OCI-LY1 (cell line): ENCODE measurements at regions not wholly inside any gene's neighbourhood (a gene's known extent, or its start where the extent isn't known, plus 50 kb on each side); places are given as distances from the start of the nearest gene placed in this dataset.

Source experiments
- H2AFZ ChIP-seq: fragments of 200-600 bp; sonication (generic), shearing (Covaris generic); 2 replicates; pipeline ENCODE4 v1.6.0; 2014; ENCODE audit warnings: antibody characterized with exemption, mild to moderate bottlenecking, low read length
- H3F3A ChIP-seq: fragments of 200-600 bp; sonication (generic), shearing (Covaris generic); 2 replicates; pipeline ENCODE4 v1.6.0; 2014; ENCODE audit warnings: mild to moderate bottlenecking, antibody characterized with exemption, low read length, moderate library complexity; ENCODE audit not compliant: insufficient read depth
- H3K27ac ChIP-seq: fragments of 200-600 bp; sonication (generic); 2 replicates; pipeline ENCODE4 v1.5.1; 2014; ENCODE audit warnings: low read length, mixed run types, mild to moderate bottlenecking, low read depth; ENCODE audit not compliant: poor library complexity, severe bottlenecking
- H3K27me3 ChIP-seq: fragments of 200-600 bp; sonication (generic); 2 replicates; pipeline ENCODE4 v1.6.0; 2014; ENCODE audit warnings: antibody characterized with exemption, mild to moderate bottlenecking, low read length, moderate library complexity; ENCODE audit not compliant: insufficient read depth
- H3K36me3 ChIP-seq: fragments of 200-600 bp; sonication (generic); 2 replicates; pipeline ENCODE4 v1.6.1; 2014; ENCODE audit warnings: mild to moderate bottlenecking, antibody characterized with exemption, low read length, moderate library complexity, mixed read lengths; ENCODE audit not compliant: insufficient read depth
- H3K4me1 ChIP-seq: fragments of 200-600 bp; sonication (generic); 2 replicates; pipeline ENCODE4 v1.5.1; 2014; ENCODE audit warnings: mild to moderate bottlenecking, low read length, moderate library complexity; ENCODE audit not compliant: insufficient read depth, severe bottlenecking
- H3K4me2 ChIP-seq: fragments of 200-600 bp; sonication (generic), shearing (Covaris generic); 2 replicates; pipeline ENCODE4 v1.6.1; 2014; ENCODE audit warnings: low read length
- H3K4me3 ChIP-seq: fragments of 200-600 bp; sonication (generic); 2 replicates; pipeline ENCODE4 v1.5.1; 2014; ENCODE audit warnings: low read length, low read depth, mild to moderate bottlenecking, mixed read lengths; ENCODE audit not compliant: poor library complexity, severe bottlenecking
- H3K79me2 ChIP-seq: fragments of 200-600 bp; shearing (Covaris generic); 2 replicates; pipeline ENCODE4 v1.6.1; 2016; ENCODE audit warnings: mixed run types, low read length, mixed read lengths; ENCODE audit not compliant: insufficient read depth
- H3K9ac ChIP-seq: fragments of 200-600 bp; sonication (generic), shearing (Covaris generic); 2 replicates; pipeline ENCODE4 v1.6.1; 2014; ENCODE audit warnings: mild to moderate bottlenecking, low read length, mixed read lengths
- H3K9me2 ChIP-seq: fragments of 200-600 bp; sonication (generic), shearing (Covaris generic); 2 replicates; pipeline ENCODE4 v1.6.1; 2014; ENCODE audit warnings: low read depth, mild to moderate bottlenecking, low read length, mixed read lengths
- H3K9me3 ChIP-seq: fragments of 200-600 bp; shearing (Covaris generic); 2 replicates; pipeline ENCODE4 v1.6.1; 2014; ENCODE audit warnings: low read length, mixed read lengths
- H4K20me1 ChIP-seq: fragments of 200-600 bp; sonication (generic), shearing (Covaris generic); 2 replicates; pipeline ENCODE4 v1.6.0; 2016; ENCODE audit warnings: mild to moderate bottlenecking, low read length; ENCODE audit not compliant: insufficient read depth
- CTCF ChIP-seq: fragments of 200-600 bp; sonication (generic), shearing (Covaris generic); IDR thresholded peaks from 2 replicates; pipeline ENCODE4 v1.5.1; 2017; ENCODE audit warnings: mild to moderate bottlenecking, antibody characterized with exemption, low read length, moderate library complexity, mixed read lengths
- EZH2 ChIP-seq: fragments of 200-600 bp; sonication (generic), shearing (Covaris generic); IDR thresholded peaks from 2 replicates; pipeline ENCODE4 v1.8.0; 2017; ENCODE audit warnings: borderline replicate concordance, mixed run types, mild to moderate bottlenecking, antibody characterized with exemption, low read length, moderate library complexity, mixed read lengths

GRCh38 chr1:4025752-4026151, 125.7 kb upstream of the C1orf174 start:
- Histone ChIP-seq H4K20me1 (no peaks in the 10 kb centered on the region), H3K9me2 (no peaks in the 10 kb centered on the region), H3F3A (peaks cover 4% of the 10 kb centered on the region; the same call in 1 of the 2 replicates), H3K9ac (no peak overlapping the region), H3K4me3 (no peak overlapping the region), H3K27ac (peak overlapping the region; percentile 99), H3K4me1 (peaks cover 72% of the 10 kb centered on the region), H3K4me2 (no peak overlapping the region), H3K79me2 (no peaks in the 10 kb centered on the region), H2AFZ (no peak overlapping the region), H3K27me3 (no peaks in the 10 kb centered on the region), H3K36me3 (peaks cover 5% of the 10 kb centered on the region; the same call in 1 of the 2 replicates), H3K9me3 (no peaks in the 10 kb centered on the region)
- no peak for TF ChIP-seq CTCF

- no peaks in the 10 kb centered on the region for H3K9me2 ChIP-seq
- peaks cover 4% of the 10 kb centered on the region for H3K9me3 ChIP-seq
- peak overlapping the region; percentile 42 for H3K4me3 ChIP-seq
- H3K27ac ChIP-seq = peak overlapping the region; percentile 99
- no peaks in the 10 kb centered on the region for H3K27me3 ChIP-seq
- H4K20me1 ChIP-seq = no peaks in the 10 kb centered on the region
- H3K9ac ChIP-seq = peak overlapping the region; percentile 77
- TF ChIP-seq EZH2 (no peak), CTCF (peak; percentile 13; the same call in 1 of the 2 replicates)
- no peak overlapping the region for H2AFZ ChIP-seq
- H3K36me3 ChIP-seq = peaks cover 18% of the 10 kb centered on the region
- peaks cover 72% of the 10 kb centered on the region for H3K4me1 ChIP-seq
- H3F3A ChIP-seq = peaks cover 4% of the 10 kb centered on the region; the same call in 1 of the 2 replicates
- H3K79me2 ChIP-seq = no peaks in the 10 kb centered on the region
- peak overlapping the region; percentile 73 for H3K4me2 ChIP-seq
Measured at GRCh38 chr1:4027008-4027407, 126.9 kb upstream of the C1orf174 start.

- H3K36me3 ChIP-seq = peaks cover 24% of the 10 kb centered on the region
- H3K9me2 ChIP-seq = no peaks in the 10 kb centered on the region
- H2AFZ ChIP-seq = no peak overlapping the region
- TF ChIP-seq EZH2 = no peak
- no peaks in the 10 kb centered on the region for H3K27me3 ChIP-seq
- H3K4me1 ChIP-seq = peaks cover 72% of the 10 kb centered on the region
- peaks cover 4% of the 10 kb centered on the region; the same call in 1 of the 2 replicates for H3F3A ChIP-seq
- H3K79me2 ChIP-seq = no peaks in the 10 kb centered on the region
- H3K27ac ChIP-seq = peak overlapping the region; percentile 99
- peak overlapping the region; percentile 73 for H3K4me2 ChIP-seq
- peaks cover 4% of the 10 kb centered on the region for H3K9me3 ChIP-seq
- peak overlapping the region; percentile 42 for H3K4me3 ChIP-seq
- peak overlapping the region; percentile 77 for H3K9ac ChIP-seq
- H4K20me1 ChIP-seq = no peaks in the 10 kb centered on the region
Measured at GRCh38 chr1:4027492-4028138, 127.5 kb upstream of the C1orf174 start.

- TF ChIP-seq CTCF = no peak
- no peak for TF ChIP-seq EZH2
- H3K9ac ChIP-seq = peak overlapping the region; percentile 67
- H3K4me3 ChIP-seq = peak overlapping the region; percentile 32
- H3K9me3 ChIP-seq = peaks cover 4% of the 10 kb centered on the region
- H2AFZ ChIP-seq = no peak overlapping the region
- H3K27me3 ChIP-seq = no peaks in the 10 kb centered on the region
- H3K9me2 ChIP-seq = no peaks in the 10 kb centered on the region
- peaks cover 29% of the 10 kb centered on the region for H3K36me3 ChIP-seq
- peaks cover 4% of the 10 kb centered on the region; the same call in 1 of the 2 replicates for H3F3A ChIP-seq
- peaks cover 71% of the 10 kb centered on the region for H3K4me1 ChIP-seq
- no peaks in the 10 kb centered on the region for H4K20me1 ChIP-seq
- peak overlapping the region; percentile 99 for H3K27ac ChIP-seq
- peak overlapping the region; percentile 63 for H3K4me2 ChIP-seq
- no peaks in the 10 kb centered on the region for H3K79me2 ChIP-seq
Measured at GRCh38 chr1:4028139-4028501, 128.0 kb upstream of the C1orf174 start.
